ENCODE measurements at regions not wholly inside any gene's neighbourhood (a gene's known extent, or its start where the extent isn't known, plus 50 kb on each side); places are given as distances from the start of the nearest gene placed in this dataset.

DNA sequence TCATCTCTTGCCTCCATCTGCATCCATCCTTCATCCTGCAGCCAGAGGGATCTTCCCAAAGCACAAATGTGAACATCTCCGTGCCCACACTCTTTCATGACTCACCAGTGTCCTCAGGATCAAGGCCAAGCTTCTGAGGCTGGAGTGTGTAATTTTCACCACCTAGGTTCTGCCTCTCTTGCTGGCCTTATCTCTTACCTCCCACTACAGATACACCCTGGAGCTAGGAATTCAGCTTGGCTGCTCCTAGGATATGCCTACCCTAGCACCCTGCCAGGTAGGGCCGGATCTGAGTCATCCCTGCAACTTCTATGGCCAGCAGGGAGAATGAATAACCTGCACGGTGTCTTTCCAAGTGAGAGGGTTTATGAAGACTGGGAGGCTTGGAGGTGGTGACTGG lies 208.7 kb upstream of the CSF3R start:
- no peak for DNase-seq (ENCODE audit: low read depth)
- H3K4me3 ChIP-seq (ENCODE audit: low read length): no peak overlapping the region
- TF ChIP-seq, protein P1, sequence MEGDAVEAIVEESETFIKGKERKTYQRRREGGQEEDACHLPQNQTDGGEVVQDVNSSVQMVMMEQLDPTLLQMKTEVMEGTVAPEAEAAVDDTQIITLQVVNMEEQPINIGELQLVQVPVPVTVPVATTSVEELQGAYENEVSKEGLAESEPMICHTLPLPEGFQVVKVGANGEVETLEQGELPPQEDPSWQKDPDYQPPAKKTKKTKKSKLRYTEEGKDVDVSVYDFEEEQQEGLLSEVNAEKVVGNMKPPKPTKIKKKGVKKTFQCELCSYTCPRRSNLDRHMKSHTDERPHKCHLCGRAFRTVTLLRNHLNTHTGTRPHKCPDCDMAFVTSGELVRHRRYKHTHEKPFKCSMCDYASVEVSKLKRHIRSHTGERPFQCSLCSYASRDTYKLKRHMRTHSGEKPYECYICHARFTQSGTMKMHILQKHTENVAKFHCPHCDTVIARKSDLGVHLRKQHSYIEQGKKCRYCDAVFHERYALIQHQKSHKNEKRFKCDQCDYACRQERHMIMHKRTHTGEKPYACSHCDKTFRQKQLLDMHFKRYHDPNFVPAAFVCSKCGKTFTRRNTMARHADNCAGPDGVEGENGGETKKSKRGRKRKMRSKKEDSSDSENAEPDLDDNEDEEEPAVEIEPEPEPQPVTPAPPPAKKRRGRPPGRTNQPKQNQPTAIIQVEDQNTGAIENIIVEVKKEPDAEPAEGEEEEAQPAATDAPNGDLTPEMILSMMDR (conservative IDR thresholded peaks at IDR 0.05; ENCODE audit: low read depth, low read length): no peak

DNA sequence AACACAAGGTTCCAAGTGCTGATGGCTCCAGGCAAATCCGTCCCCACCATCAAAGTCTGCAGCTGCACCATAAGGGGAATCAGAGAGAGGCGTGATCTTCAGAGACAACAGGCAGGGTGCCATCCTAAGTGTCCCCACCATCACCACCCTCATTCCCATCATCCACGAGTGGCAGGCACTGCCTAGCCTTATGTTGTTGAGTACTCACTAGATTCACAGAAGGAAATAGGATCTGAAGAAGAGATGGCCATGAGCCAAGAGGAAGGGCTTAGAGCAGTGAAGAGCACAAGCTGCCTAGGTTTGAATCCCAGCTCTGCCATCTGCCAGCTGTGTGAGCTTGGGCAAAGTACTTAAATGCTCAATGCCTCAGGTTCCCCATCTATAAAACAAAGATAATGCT lies 207.3 kb upstream of the CSF3R start:
- no peak for DNase-seq (ENCODE audit: low read depth)
- TF ChIP-seq, protein P1 (conservative IDR thresholded peaks at IDR 0.05; ENCODE audit: low read depth, low read length): no peak
- H3K4me3 ChIP-seq (ENCODE audit: low read length): no peak overlapping the region

DNA sequence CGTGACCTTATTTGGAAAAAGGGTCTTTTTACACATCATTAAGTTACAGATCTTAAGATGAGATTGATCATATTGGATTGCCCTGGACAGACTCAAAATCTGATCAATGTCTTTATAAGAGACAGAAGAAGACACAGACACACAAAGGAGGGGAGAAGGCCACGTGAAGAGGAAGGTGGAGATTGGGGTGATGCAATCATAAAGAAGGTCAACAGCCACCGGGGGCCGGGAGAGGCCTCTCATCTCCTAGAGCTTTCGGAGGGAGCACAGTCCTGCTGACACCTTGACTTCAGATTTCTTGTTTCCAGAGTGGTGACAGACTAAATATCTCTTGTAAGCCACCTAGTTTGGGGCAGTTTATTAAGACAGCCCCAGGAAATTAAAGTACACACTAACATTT lies 204.6 kb upstream of the CSF3R start:
- no peak overlapping the region for H3K4me3 ChIP-seq (ENCODE audit: low read length)
- DNase-seq (ENCODE audit: low read depth): no peak
- TF ChIP-seq, protein P1 (conservative IDR thresholded peaks at IDR 0.05; ENCODE audit: low read depth, low read length): no peak

DNA sequence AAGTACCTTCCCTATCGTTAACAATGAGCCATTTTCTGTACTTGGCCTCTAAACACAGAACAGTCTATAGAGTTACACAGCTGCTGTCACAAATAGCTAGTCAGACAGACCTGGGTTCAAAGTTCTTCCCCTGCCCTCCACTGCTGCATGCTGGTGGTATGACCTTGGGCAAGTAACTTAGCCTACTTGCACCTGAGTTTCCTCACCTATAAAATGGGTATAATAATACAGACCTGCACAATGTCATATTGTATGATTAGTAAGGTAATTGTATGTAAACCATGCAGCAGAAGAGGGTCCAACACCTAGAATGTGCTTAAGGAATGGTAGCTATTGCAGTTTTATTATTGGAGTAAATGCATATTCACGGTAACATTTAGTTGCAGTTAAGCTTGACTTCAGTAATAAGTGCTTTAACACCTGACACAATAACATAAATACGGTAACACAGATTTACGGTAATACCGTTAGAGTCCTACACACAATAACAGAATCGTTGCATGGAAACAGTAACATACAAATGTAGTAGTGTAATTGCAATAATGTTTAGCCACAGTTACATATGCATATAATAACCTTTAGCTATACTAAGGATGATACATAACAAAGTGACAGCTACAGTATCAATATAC lies 193.3 kb upstream of the CSF3R start:
- TF ChIP-seq, protein P1 (conservative IDR thresholded peaks at IDR 0.05; ENCODE audit: low read depth, low read length): no peak
- no peak overlapping the region for H3K4me3 ChIP-seq (ENCODE audit: low read length)
- DNase-seq (ENCODE audit: low read depth): no peak

DNA sequence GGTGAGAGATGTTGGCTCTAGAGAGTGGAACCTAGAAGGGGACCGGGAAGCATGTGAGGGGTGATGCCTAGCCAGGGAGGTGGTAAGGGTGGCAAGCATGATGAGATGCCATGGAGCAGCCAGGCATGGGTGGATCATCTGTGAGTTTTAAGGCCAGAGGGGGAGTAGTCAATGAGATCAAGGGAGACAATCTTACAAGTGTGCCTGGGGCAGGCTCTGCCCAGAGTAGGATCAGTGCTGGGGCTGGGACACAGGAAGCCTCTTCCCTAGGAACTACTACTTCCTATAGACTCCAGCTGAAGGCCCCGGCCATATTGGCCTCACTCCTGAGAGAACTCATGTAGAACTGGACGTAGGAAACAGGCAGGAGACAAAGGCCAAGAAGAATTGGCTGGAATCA lies 192.4 kb upstream of the CSF3R start:
- TF ChIP-seq, protein P1 (conservative IDR thresholded peaks at IDR 0.05; ENCODE audit: low read depth, low read length): no peak
- no peak for DNase-seq (ENCODE audit: low read depth)
- no peak overlapping the region for H3K4me3 ChIP-seq (ENCODE audit: low read length)

DNA sequence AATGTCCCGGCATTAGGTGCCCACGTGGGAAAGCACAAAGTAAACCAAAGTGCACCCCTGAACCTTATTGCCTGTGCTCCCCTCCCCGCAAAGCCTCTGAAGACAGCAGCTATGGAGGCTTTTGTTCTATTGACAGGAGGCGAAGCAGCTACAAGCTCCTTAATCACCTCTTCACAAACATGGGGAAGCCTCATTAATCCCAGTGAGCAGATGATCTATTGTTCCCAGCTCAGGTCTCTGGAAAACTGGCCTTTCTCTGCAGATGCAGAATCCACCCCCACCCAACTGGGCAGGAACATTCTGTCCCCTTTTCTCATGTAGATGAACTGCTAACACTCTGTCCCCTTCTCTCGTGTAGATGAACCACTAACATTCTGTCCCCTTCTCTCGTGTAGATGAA lies 190.5 kb upstream of the CSF3R start:
- TF ChIP-seq, protein P1 (conservative IDR thresholded peaks at IDR 0.05; ENCODE audit: low read depth, low read length): no peak
- no peak for DNase-seq (ENCODE audit: low read depth)
- no peak overlapping the region for H3K4me3 ChIP-seq (ENCODE audit: low read length)

DNA sequence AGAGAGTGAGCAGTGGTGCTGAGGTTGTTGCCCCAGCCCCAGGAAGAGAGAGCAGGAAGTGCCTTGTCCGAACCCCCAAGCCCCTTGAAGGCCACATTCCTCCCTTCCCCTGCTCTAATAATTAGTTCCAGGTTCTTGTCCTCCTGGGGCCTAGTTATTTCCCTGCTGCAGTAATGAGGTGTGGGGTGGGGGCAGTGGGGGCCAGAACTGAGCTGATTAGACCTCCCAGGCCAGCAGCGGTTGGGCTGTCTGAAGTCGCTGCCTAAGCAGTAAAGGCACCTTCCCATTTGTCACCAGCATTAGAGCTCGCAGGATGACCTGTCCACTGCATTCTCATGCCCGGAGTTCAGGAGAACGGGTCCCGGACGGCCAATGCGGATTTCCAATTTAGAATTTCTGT lies 186.5 kb upstream of the CSF3R start:
- DNase-seq (ENCODE audit: low read depth): no peak
- no peak overlapping the region for H3K4me3 ChIP-seq (ENCODE audit: low read length)
- TF ChIP-seq, protein P1 (conservative IDR thresholded peaks at IDR 0.05; ENCODE audit: low read depth, low read length): no peak

Data from retinal pigment epithelial cell (primary cell).